WTC11 (cell line): ENCODE measurements at regions not wholly inside any gene's neighbourhood (a gene's known extent, or its start where the extent isn't known, plus 50 kb on each side); places are given as distances from the start of the nearest gene placed in this dataset.

ENCODE experiments used
- ATAC-seq: fragments of 200-7000 bp; cut with Tn5 transposase; 2 replicates; pipeline ENCODE4 v1.10.0; 2021; ENCODE audit warnings: mild to moderate bottlenecking, moderate library complexity
- CTCF ChIA-PET: fragments of 300-600 bp; sonication (Branson Sonifier 250); formaldehyde crosslinking; loops from one replicate; lab custom pipeline; 2021; ENCODE audit warnings: antibody characterized with exemption; lab: Charles Lee
- POLR2A ChIA-PET: fragments of 350-600 bp; sonication (Branson Sonifier 250); formaldehyde crosslinking; loops from one replicate; lab custom pipeline; 2021; ENCODE audit warnings: antibody characterized with exemption; lab: Charles Lee
- DNase-seq: peaks from one replicate; pipeline ENCODE4 v3.0.0; 2021; ENCODE audit warnings: low spot score
- H3K27ac Mint-ChIP-seq: 2 replicates; pipeline ENCODE4 v1.8.0; 2021; ENCODE audit warnings: mixed read lengths
- H3K27me3 Mint-ChIP-seq: 2 replicates; pipeline ENCODE4 v1.8.0; 2021; ENCODE audit warnings: low read depth, mild to moderate bottlenecking, moderate library complexity, mixed read lengths
- H3K36me3 Mint-ChIP-seq: 2 replicates; pipeline ENCODE4 v1.8.0; 2021; ENCODE audit warnings: mixed read lengths
- H3K4me1 Mint-ChIP-seq: 2 replicates; pipeline ENCODE4 v1.8.0; 2022; ENCODE audit warnings: mixed read lengths
- H3K4me3 Mint-ChIP-seq: 2 replicates; pipeline ENCODE4 v1.8.0; 2021; ENCODE audit warnings: mild to moderate bottlenecking, moderate library complexity, mixed read lengths
- H3K9me3 Mint-ChIP-seq: 2 replicates; pipeline ENCODE4 v1.8.0; 2021; ENCODE audit warnings: mixed read lengths
- ATF1 ChIP-seq: sonication (generic); formaldehyde crosslinking; IDR thresholded peaks from 2 replicates; pipeline ENCODE4 v1.8.1; 2023; ENCODE audit warnings: mild to moderate bottlenecking, moderate library complexity, missing genetic modification reagents
- CBFB ChIP-seq: sonication (generic); formaldehyde crosslinking; IDR thresholded peaks from 2 replicates; pipeline ENCODE4 v1.8.1; 2022; ENCODE audit warnings: mild to moderate bottlenecking, low read depth, missing genetic modification reagents
- CREB1 ChIP-seq: sonication (generic); formaldehyde crosslinking; IDR thresholded peaks from 2 replicates; pipeline ENCODE4 v1.8.0; 2023; ENCODE audit warnings: mild to moderate bottlenecking, missing genetic modification reagents
- E2F5 ChIP-seq: sonication (generic); formaldehyde crosslinking; IDR thresholded peaks from 2 replicates; pipeline ENCODE4 v1.8.1; 2022; ENCODE audit warnings: mild to moderate bottlenecking, moderate library complexity, missing genetic modification reagents
- ETV6 ChIP-seq: sonication (generic); formaldehyde crosslinking; IDR thresholded peaks from 2 replicates; pipeline ENCODE4 v1.8.1; 2022; ENCODE audit warnings: mild to moderate bottlenecking, missing genetic modification reagents
- FOXJ3 ChIP-seq: sonication (generic); formaldehyde crosslinking; IDR thresholded peaks from 2 replicates; pipeline ENCODE4 v1.9.0; 2021; ENCODE audit warnings: missing genetic modification reagents, mild to moderate bottlenecking, borderline replicate concordance
- HMGA2 ChIP-seq: fragments of 250-450 bp; sonication (Bioruptor Pico); IDR thresholded peaks from 2 replicates; pipeline ENCODE4 v1.4.0; 2021; ENCODE audit warnings: mild to moderate bottlenecking, moderate library complexity
- HMGXB4 ChIP-seq: sonication (generic); formaldehyde crosslinking; IDR thresholded peaks from 2 replicates; pipeline ENCODE4 v1.8.1; 2023; ENCODE audit warnings: mild to moderate bottlenecking, moderate library complexity, missing genetic modification reagents
- KAT7 ChIP-seq: sonication (generic); formaldehyde crosslinking; IDR thresholded peaks from 2 replicates; pipeline ENCODE4 v1.8.1; 2023; ENCODE audit warnings: missing genetic modification reagents, mild to moderate bottlenecking, borderline replicate concordance
- MYBL2 ChIP-seq: sonication (generic); formaldehyde crosslinking; IDR thresholded peaks from 2 replicates; pipeline ENCODE4 v1.8.1; 2023; ENCODE audit warnings: mild to moderate bottlenecking, moderate library complexity, missing genetic modification reagents
- NR2C2 ChIP-seq: sonication (generic); formaldehyde crosslinking; IDR thresholded peaks from 2 replicates; pipeline ENCODE4 v1.8.0; 2022; ENCODE audit warnings: mild to moderate bottlenecking, missing genetic modification reagents
- ZBTB43 ChIP-seq: sonication (generic); formaldehyde crosslinking; IDR thresholded peaks from 2 replicates; pipeline ENCODE4 v1.8.1; 2023; ENCODE audit warnings: mild to moderate bottlenecking, missing genetic modification reagents
- ZNF416 ChIP-seq: fragments of 250-450 bp; sonication (Bioruptor Pico); IDR thresholded peaks from 2 replicates; pipeline ENCODE4 v1.9.0; 2021; ENCODE audit warnings: mild to moderate bottlenecking, inconsistent platforms
- ZNF425 ChIP-seq: fragments of 250-450 bp; sonication (Bioruptor Pico); conservative IDR thresholded peaks from 2 replicates; pipeline ENCODE4 v1.9.0; 2021; ENCODE audit warnings: mild to moderate bottlenecking
- ZNF671 ChIP-seq: fragments of 250-450 bp; sonication (Bioruptor Pico); IDR thresholded peaks from 2 replicates; pipeline ENCODE4 v1.8.0; 2021; ENCODE audit warnings: mild to moderate bottlenecking
- ZSCAN18 ChIP-seq: fragments of 250-450 bp; sonication (Bioruptor Pico); IDR thresholded peaks from 2 replicates; pipeline ENCODE4 v2.1.2; 2022; ENCODE audit warnings: mild to moderate bottlenecking, moderate library complexity
- TF ChIP-seq, protein P1 (sequence below): fragments of 250-450 bp; sonication (Bioruptor Pico); IDR thresholded peaks from 2 replicates; pipeline ENCODE4 v1.9.0; 2021; ENCODE audit warnings: mild to moderate bottlenecking
- TF ChIP-seq, protein P2 (sequence below): fragments of 250-450 bp; sonication (Bioruptor Pico); IDR thresholded peaks from 2 replicates; pipeline ENCODE4 v1.8.0; 2021; ENCODE audit warnings: mild to moderate bottlenecking
- TF ChIP-seq, protein P3 (sequence below): sonication (generic); formaldehyde crosslinking; IDR thresholded peaks from 2 replicates; pipeline ENCODE4 v1.8.0; 2022; ENCODE audit warnings: missing genetic modification reagents
- TF ChIP-seq, protein P4 (sequence below): sonication (generic); formaldehyde crosslinking; conservative IDR thresholded peaks from 2 replicates; pipeline ENCODE4 v1.8.1; 2023; ENCODE audit warnings: mild to moderate bottlenecking, low read depth, missing genetic modification reagents, moderate library complexity

- TF ChIP-seq, protein P1, sequence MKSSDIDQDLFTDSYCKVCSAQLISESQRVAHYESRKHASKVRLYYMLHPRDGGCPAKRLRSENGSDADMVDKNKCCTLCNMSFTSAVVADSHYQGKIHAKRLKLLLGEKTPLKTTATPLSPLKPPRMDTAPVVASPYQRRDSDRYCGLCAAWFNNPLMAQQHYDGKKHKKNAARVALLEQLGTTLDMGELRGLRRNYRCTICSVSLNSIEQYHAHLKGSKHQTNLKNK (CRISPR knock-in tag): no peak
- TF ChIP-seq MYBL2 (CRISPR knock-in tag) (no peak), ZNF416 (CRISPR knock-in tag) (no peak), CREB1 (no peak), ZSCAN18 (no peak), ZNF425 (CRISPR knock-in tag) (no peak), E2F5 (CRISPR knock-in tag) (no peak), KAT7 (CRISPR knock-in tag) (no peak), HMGA2 (CRISPR knock-in tag) (no peak), ZNF671 (CRISPR knock-in tag) (no peak), FOXJ3 (CRISPR knock-in tag) (no peak), NR2C2 (no peak), ATF1 (no peak), CBFB (no peak)
- TF ChIP-seq, protein P2, sequence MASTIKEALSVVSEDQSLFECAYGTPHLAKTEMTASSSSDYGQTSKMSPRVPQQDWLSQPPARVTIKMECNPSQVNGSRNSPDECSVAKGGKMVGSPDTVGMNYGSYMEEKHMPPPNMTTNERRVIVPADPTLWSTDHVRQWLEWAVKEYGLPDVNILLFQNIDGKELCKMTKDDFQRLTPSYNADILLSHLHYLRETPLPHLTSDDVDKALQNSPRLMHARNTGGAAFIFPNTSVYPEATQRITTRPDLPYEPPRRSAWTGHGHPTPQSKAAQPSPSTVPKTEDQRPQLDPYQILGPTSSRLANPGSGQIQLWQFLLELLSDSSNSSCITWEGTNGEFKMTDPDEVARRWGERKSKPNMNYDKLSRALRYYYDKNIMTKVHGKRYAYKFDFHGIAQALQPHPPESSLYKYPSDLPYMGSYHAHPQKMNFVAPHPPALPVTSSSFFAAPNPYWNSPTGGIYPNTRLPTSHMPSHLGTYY: no peak
- TF ChIP-seq, all 79 proteins: peak for 0
- Mint-ChIP-seq H3K27me3 (no peaks in the 10 kb centered on the region), H3K27ac (no peak overlapping the region), H3K9me3 (no peaks in the 10 kb centered on the region), H3K4me1 (peaks cover 31% of the 10 kb centered on the region), H3K36me3 (peaks cover 31% of the 10 kb centered on the region), H3K4me3 (no peak overlapping the region)
- POLR2A ChIA-PET: no interaction called here
- CTCF ChIA-PET: no interaction called here
- ATAC-seq (no peak), DNase-seq (no peak)
Measured at GRCh38 chr9:747567-747966, 93.9 kb upstream of the DMRT1 start.

- no peak overlapping the region for H3K4me3 Mint-ChIP-seq
- ChIA-PET POLR2A (no interaction called here), CTCF (interaction anchor here (1.3 kb wide), 1 partner anchor 9 kb away, joined by 4 read pairs; no protein-coding TSS in a partner anchor)
- no peak overlapping the region for H3K27ac Mint-ChIP-seq
- DNase-seq (no peak), ATAC-seq (no peak)
- no peaks in the 10 kb centered on the region for H3K27me3 Mint-ChIP-seq
- H3K4me1 Mint-ChIP-seq: peaks cover 31% of the 10 kb centered on the region
- no peaks in the 10 kb centered on the region for H3K9me3 Mint-ChIP-seq
- TF ChIP-seq HMGXB4 (CRISPR knock-in tag): no peak
- no peak for TF ChIP-seq ETV6 (CRISPR knock-in tag)
- TF ChIP-seq, protein P3, sequence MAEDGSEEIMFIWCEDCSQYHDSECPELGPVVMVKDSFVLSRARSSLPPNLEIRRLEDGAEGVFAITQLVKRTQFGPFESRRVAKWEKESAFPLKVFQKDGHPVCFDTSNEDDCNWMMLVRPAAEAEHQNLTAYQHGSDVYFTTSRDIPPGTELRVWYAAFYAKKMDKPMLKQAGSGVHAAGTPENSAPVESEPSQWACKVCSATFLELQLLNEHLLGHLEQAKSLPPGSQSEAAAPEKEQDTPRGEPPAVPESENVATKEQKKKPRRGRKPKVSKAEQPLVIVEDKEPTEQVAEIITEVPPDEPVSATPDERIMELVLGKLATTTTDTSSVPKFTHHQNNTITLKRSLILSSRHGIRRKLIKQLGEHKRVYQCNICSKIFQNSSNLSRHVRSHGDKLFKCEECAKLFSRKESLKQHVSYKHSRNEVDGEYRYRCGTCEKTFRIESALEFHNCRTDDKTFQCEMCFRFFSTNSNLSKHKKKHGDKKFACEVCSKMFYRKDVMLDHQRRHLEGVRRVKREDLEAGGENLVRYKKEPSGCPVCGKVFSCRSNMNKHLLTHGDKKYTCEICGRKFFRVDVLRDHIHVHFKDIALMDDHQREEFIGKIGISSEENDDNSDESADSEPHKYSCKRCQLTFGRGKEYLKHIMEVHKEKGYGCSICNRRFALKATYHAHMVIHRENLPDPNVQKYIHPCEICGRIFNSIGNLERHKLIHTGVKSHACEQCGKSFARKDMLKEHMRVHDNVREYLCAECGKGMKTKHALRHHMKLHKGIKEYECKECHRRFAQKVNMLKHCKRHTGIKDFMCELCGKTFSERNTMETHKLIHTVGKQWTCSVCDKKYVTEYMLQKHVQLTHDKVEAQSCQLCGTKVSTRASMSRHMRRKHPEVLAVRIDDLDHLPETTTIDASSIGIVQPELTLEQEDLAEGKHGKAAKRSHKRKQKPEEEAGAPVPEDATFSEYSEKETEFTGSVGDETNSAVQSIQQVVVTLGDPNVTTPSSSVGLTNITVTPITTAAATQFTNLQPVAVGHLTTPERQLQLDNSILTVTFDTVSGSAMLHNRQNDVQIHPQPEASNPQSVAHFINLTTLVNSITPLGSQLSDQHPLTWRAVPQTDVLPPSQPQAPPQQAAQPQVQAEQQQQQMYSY (CRISPR knock-in tag): no peak
- TF ChIP-seq, protein P4, sequence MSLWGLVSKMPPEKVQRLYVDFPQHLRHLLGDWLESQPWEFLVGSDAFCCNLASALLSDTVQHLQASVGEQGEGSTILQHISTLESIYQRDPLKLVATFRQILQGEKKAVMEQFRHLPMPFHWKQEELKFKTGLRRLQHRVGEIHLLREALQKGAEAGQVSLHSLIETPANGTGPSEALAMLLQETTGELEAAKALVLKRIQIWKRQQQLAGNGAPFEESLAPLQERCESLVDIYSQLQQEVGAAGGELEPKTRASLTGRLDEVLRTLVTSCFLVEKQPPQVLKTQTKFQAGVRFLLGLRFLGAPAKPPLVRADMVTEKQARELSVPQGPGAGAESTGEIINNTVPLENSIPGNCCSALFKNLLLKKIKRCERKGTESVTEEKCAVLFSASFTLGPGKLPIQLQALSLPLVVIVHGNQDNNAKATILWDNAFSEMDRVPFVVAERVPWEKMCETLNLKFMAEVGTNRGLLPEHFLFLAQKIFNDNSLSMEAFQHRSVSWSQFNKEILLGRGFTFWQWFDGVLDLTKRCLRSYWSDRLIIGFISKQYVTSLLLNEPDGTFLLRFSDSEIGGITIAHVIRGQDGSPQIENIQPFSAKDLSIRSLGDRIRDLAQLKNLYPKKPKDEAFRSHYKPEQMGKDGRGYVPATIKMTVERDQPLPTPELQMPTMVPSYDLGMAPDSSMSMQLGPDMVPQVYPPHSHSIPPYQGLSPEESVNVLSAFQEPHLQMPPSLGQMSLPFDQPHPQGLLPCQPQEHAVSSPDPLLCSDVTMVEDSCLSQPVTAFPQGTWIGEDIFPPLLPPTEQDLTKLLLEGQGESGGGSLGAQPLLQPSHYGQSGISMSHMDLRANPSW (CRISPR knock-in tag): no peak
- no peak for TF ChIP-seq ZBTB43 (CRISPR knock-in tag)
- TF ChIP-seq HMGA2 (CRISPR knock-in tag): no peak
- peaks cover 17% of the 10 kb centered on the region for H3K36me3 Mint-ChIP-seq
Measured at GRCh38 chr9:748861-749497, 92.5 kb upstream of the DMRT1 start.
